Left lung (tissue), 4 donors: ENCODE measurements at regions not wholly inside any gene's neighbourhood (a gene's known extent, or its start where the extent isn't known, plus 50 kb on each side); places are given as distances from the start of the nearest gene placed in this dataset.
A peak's percentile ranks its signal among the peaks of the same experiment; 100 is the strongest.

ENCODE experiments used
- ATAC-seq: fragments of 200-7000 bp; cut with Tn5 transposase; one replicate; pipeline ENCODE4 v1.9.1; 2020; ENCODE audit warnings: moderate library complexity
- DNase-seq, 4 donors: peaks; one replicate each; pipeline ENCODE4 v3.0.0-alpha.2; 2013 to 2020
- H3K27ac ChIP-seq, 2 donors: fragments of 200-600 bp; sonication (generic) in 1 of 2; one replicate each; pipeline versions ENCODE4 v1.5.0 to v1.8.0; 2020 to 2021
- H3K27me3 ChIP-seq, 2 donors: fragments of 200-600 bp; sonication (generic) in 1 of 2; one replicate each; pipeline versions ENCODE4 v1.5.0 to v1.8.0; 2020 to 2021
- H3K36me3 ChIP-seq, 2 donors: fragments of 200-600 bp; sonication (generic) in 1 of 2; one replicate each; pipeline versions ENCODE4 v1.5.0 to v1.8.0; 2020 to 2021
- H3K4me1 ChIP-seq, 2 donors: fragments of 200-600 bp; one replicate each; pipeline ENCODE4 v1.8.0; 2021
- H3K4me3 ChIP-seq, 2 donors: fragments of 200-600 bp; sonication (generic) in 1 of 2; one replicate each; pipeline versions ENCODE4 v1.5.0 to v1.8.0; 2020 to 2021; ENCODE audit warnings: mild to moderate bottlenecking in 1 of 2
- H3K9me3 ChIP-seq, 2 donors: fragments of 200-600 bp; sonication (generic) in 1 of 2; one replicate each; pipeline versions ENCODE4 v1.5.0 to v1.8.0; 2020 to 2021
- intact Hi-C, 2 donors: fragments of 100-400 bp; cut with DNase I; formaldehyde crosslinking; loops; one replicate each; pipeline versions ENCODE4 v1.11.2 to v1.14.2; 2022
- TF ChIP-seq, protein P1 (sequence below), 2 donors: fragments of 200-600 bp; sonication (generic) in 1 of 2; IDR thresholded peaks; one replicate each; pipeline versions ENCODE4 v1.5.0 to v1.8.0; 2021; ENCODE audit warnings: antibody characterized with exemption in 2 of 2
- donor health status: DM: no; HTN: yes; CAD: no.
- donor health status: DM: no; HTN: no; CAD: no.

DNA sequence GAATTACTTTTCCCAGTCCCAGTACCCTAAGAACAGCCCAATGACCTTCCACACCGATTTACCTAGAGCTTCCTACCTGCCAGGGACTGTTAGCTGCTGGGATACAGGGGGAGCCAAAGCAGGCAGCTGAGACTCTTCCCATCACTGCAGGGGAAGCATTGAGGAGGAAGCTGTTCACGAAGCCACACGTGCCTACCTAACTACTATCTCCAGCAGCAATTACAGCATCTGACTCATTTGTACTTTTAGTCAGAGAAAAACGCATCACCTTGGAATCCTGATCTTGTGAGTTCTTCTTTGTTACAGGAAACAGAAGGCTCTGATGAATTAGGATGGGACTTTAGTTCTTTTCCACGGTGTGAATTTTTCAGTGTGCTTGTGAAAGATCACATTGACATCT, 113.7 kb upstream of the DHX40 start:
- Histone ChIP-seq H3K27me3 (no peaks in the 10 kb centered on the region), H3K4me1 (no peaks in the 10 kb centered on the region), H3K36me3 (no peaks in the 10 kb centered on the region), H3K9me3 (no peaks in the 10 kb centered on the region), H3K27ac (no peak overlapping the region), H3K4me3 (no peak overlapping the region)
- intact Hi-C loops, result no loop called here
- TF ChIP-seq, protein P1, sequence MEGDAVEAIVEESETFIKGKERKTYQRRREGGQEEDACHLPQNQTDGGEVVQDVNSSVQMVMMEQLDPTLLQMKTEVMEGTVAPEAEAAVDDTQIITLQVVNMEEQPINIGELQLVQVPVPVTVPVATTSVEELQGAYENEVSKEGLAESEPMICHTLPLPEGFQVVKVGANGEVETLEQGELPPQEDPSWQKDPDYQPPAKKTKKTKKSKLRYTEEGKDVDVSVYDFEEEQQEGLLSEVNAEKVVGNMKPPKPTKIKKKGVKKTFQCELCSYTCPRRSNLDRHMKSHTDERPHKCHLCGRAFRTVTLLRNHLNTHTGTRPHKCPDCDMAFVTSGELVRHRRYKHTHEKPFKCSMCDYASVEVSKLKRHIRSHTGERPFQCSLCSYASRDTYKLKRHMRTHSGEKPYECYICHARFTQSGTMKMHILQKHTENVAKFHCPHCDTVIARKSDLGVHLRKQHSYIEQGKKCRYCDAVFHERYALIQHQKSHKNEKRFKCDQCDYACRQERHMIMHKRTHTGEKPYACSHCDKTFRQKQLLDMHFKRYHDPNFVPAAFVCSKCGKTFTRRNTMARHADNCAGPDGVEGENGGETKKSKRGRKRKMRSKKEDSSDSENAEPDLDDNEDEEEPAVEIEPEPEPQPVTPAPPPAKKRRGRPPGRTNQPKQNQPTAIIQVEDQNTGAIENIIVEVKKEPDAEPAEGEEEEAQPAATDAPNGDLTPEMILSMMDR (IDR thresholded peaks at IDR 0.05), result no peak
- DNase-seq (no peak), ATAC-seq (no peak)

DNA sequence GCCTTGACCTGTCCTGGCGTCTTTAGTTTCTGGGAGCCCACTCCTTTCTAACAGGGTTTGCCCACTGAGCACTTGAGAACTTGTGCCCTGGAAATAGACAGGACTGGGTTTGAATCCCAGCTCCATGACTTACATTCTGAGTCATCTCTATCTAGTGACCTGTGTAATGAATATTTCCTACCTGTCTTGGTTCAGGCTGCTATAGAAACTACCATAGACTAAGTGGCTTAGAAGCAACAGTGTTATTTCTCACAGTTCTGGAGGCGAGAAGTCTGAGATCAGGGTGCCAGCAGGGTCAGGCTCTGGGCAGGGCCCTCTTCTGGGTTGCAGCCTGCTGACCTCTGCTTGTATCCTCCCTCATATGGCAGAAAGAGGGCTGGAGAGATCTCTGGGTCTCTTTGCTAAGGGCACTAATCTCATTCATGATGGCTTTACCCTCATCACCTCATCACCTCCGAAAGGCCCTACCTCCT, 110.7 kb upstream of the DHX40 start:
- no peaks in the 10 kb centered on the region for H3K27me3 ChIP-seq
- intact Hi-C loops, result no loop called here
- ATAC-seq, result no peak
- no peaks in the 10 kb centered on the region for H3K9me3 ChIP-seq
- no peak overlapping the region for H3K27ac ChIP-seq
- TF ChIP-seq, protein P1 (IDR thresholded peaks at IDR 0.05), result no peak
- DNase-seq, result no peak
- H3K36me3 ChIP-seq, result no peaks in the 10 kb centered on the region
- no peaks in the 10 kb centered on the region for H3K4me1 ChIP-seq
- H3K4me3 ChIP-seq, result no peak overlapping the region

DNA sequence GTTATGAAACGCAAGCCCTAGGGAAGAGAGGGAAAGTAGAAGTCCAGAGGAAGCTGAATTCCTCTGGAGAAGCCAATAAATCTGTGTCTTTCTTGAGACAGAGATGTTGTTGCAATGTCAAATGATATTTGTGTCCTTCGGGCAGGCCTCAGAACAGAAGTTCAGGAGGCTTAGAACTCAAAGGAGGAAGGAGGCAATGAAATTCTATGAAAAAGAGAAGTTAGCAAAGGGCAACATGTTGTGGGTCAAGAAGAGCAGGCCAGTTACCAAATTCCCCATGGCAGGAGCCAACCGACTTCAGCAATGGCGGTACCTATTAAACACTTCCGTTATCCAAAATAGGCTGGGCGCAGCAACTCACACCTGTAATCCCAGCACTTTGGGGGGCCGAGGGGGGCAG, 109.0 kb upstream of the DHX40 start:
- Histone ChIP-seq H3K4me3 (no peak overlapping the region), H3K9me3 (no peaks in the 10 kb centered on the region), H3K4me1 (no peaks in the 10 kb centered on the region), H3K27me3 (no peaks in the 10 kb centered on the region), H3K27ac (no peak overlapping the region), H3K36me3 (no peaks in the 10 kb centered on the region)
- TF ChIP-seq, protein P1 (IDR thresholded peaks at IDR 0.05), result no peak
- intact Hi-C loops, result no loop called here
- DNase-seq, result no peak
- ATAC-seq, result peak; percentile 38

DNA sequence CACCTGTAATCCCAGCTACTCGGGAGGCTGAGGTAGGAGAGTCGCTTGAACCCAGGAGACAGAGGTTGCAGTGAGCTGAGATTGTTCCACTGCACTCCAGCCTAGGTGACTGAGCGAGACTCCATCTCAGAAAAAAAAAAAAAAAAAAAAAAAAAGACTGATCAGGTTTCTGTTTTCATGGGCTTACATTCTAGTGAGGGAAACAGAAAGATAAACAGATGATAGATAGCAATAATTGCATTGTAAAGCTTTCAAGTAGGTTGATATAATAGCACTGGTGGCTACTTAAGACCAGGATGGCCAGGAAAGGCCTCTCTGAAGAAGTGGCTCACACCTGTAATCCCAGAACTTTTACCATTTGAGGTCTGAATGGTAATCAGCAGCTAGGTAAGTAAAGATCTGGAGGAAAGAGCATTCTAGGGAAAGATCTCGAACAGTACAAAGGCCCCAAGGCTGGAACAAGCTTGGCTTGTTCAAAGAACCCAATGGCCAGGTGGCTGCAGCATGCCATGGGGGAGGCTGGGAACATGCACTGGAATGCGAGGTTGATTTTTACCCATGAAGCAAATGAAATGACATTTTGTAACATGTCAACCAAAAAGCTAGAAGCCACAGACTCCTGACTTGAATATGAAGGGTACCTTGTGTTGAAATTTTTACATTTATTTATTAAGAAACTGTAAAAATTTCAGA, 108.3 kb upstream of the DHX40 start:
- H3K27me3 ChIP-seq, result no peaks in the 10 kb centered on the region
- no peak overlapping the region for H3K4me3 ChIP-seq
- DNase-seq, result no peak
- H3K4me1 ChIP-seq, result no peaks in the 10 kb centered on the region
- no peaks in the 10 kb centered on the region for H3K36me3 ChIP-seq
- no peak overlapping the region for H3K27ac ChIP-seq
- intact Hi-C loops, result no loop called here
- H3K9me3 ChIP-seq, result no peaks in the 10 kb centered on the region
- no peak for ATAC-seq
- TF ChIP-seq, protein P1 (IDR thresholded peaks at IDR 0.05), result no peak

DNA sequence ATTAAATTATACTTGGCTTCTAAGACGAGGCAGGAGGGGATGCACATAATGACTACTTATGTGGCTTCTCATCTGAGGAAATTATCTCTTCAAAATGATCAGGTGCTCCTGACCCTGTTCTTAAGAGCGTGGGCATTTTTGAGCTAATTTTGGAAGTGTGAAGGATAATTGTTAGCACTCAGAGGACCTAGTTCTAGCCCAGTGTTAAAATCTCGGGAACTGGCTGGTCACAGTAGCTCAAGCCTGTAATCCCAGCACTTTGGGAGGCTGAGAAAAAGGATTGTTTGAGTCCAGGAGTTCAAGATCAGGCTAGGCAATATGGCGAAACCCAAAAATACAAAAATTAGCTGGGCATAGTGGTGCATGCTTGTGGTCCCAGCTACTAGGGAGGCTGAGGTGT, 103.0 kb upstream of the DHX40 start:
- no peaks in the 10 kb centered on the region for H3K9me3 ChIP-seq
- TF ChIP-seq, protein P1 (IDR thresholded peaks at IDR 0.05), result no peak
- no peak overlapping the region for H3K4me3 ChIP-seq
- no peak overlapping the region for H3K27ac ChIP-seq
- H3K27me3 ChIP-seq, result no peaks in the 10 kb centered on the region
- intact Hi-C loops, result no loop called here
- ATAC-seq, result no peak
- H3K4me1 ChIP-seq, result no peaks in the 10 kb centered on the region
- DNase-seq, result no peak
- no peaks in the 10 kb centered on the region for H3K36me3 ChIP-seq
